ENCODE measurements at regions not wholly inside any gene's neighbourhood (a gene's known extent, or its start where the extent isn't known, plus 50 kb on each side); places are given as distances from the start of the nearest gene placed in this dataset.

GRCh38 chr14:65195042-65195719 is 92.9 kb upstream of the MAX start:
- Histone ChIP-seq H3K9me3 (ENCODE audit: low read length) (no peaks in the 10 kb centered on the region), H3K4me1 (ENCODE audit: insufficient read depth, low read length) (peaks cover 31% of the 10 kb centered on the region), H4K20me1 (ENCODE audit: insufficient read depth, low read length) (no peaks in the 10 kb centered on the region), H2AFZ (ENCODE audit: low read length) (no peak overlapping the region), H3K4me3 (replicated peaks in 1 of 3; ENCODE audit: insufficient read depth in 1 of 3, low read depth in 2 of 3, low read length in 3 of 3) (peak overlapping the region; percentile 16 to 38 (median 23); a peak in 4 of 6 replicates), H3K36me3 (replicated peaks in 1 of 2; ENCODE audit: control insufficient read depth in 1 of 2, insufficient read depth in 2 of 2, low read length in 2 of 2) (no peaks in the 10 kb centered on the region), H3K79me2 (ENCODE audit: insufficient read depth, low read length) (no peaks in the 10 kb centered on the region), H3K27me3 (ENCODE audit: control insufficient read depth in 1 of 2, insufficient read depth in 2 of 2, low read length in 2 of 2) (peaks cover 0 to 21% of the 10 kb centered on the region in 2 experiments; a peak in 2 of 5 replicates), H3K27ac (ENCODE audit: extremely low read length, insufficient read depth, low read length) (no peak overlapping the region), H3K9ac (ENCODE audit: insufficient read depth, low read depth, low read length) (peak overlapping the region; percentile 28; the same call in 1 of the 2 replicates), H3K4me2 (ENCODE audit: low read depth, low read length) (peak overlapping the region; percentile 78)
- BruUV-seq (replicated peaks) = no TSS peak
- CTCF ChIA-PET (ENCODE audit: low intra/inter-chr PET ratio, low total read pairs) = no interaction called here
- POLR2A ChIA-PET = no interaction called here
- WGBS (ENCODE audit: low lambda C conversion rate) = 12% methylated on average over 6 of the region's 9 CpGs
- FAIRE-seq (peak; percentile 83), ATAC-seq (peak; percentile 66), DNase-seq (ENCODE audit: low spot score) (peak; percentile 79)
- in situ Hi-C loops (cut with HindIII; ENCODE audit: extremely low pct_ligation_motif_present, low pct_unique_long_range_greater_than_20kb) = no loop called here
- intact Hi-C loops (cut with micrococcal nuclease; ENCODE audit: unreplicated experiment) = no loop called here
- TF ChIP-seq GFI1 (CRISPR knock-in tag; IDR thresholded peaks at IDR 0.05; ENCODE audit: borderline replicate concordance) (peak; percentile 64; the same call in 1 of the 2 replicates), RERE (CRISPR knock-in tag; IDR thresholded peaks at IDR 0.05; ENCODE audit: low read depth) (no peak), TCF7L2 (IDR thresholded peaks at IDR 0.05; ENCODE audit: low read depth, low read length) (peak; percentile 41; the same call in 1 of the 2 replicates), CBFB (CRISPR knock-in tag; IDR thresholded peaks at IDR 0.05) (peak; percentile 53; the same call in 1 of the 2 replicates), FOXK1 (CRISPR knock-in tag; IDR thresholded peaks at IDR 0.05; ENCODE audit: borderline replicate concordance, low read depth) (no peak), SOX13 (IDR thresholded peaks at IDR 0.05) (no peak), SOX13 (CRISPR knock-in tag; conservative IDR thresholded peaks at IDR 0.05 in 1 of 2, IDR thresholded peaks at IDR 0.05 in 1 of 2) (peak in 1 of 2 experiments; percentile 27; a peak in 1 of 4 replicates), SAP130 (CRISPR knock-in tag; IDR thresholded peaks at IDR 0.05; ENCODE audit: low read depth) (0 out of 2 replicates have a peak, but pooled peaks have one; percentile 18), TCF7 (IDR thresholded peaks at IDR 0.05; ENCODE audit: low read depth) (0 out of 2 replicates have a peak, but pooled peaks have one; percentile 41), HMG20A (CRISPR knock-in tag; IDR thresholded peaks at IDR 0.05; ENCODE audit: borderline replicate concordance) (peak; percentile 31; the same call in 1 of the 2 replicates), NCOA2 (CRISPR knock-in tag; IDR thresholded peaks at IDR 0.05) (peak; percentile 20; the same call in 1 of the 2 replicates), BRCA1 (CRISPR knock-in tag; IDR thresholded peaks at IDR 0.05) (no peak), MLLT10 (CRISPR knock-in tag; IDR thresholded peaks at IDR 0.05) (no peak), FOXA3 (CRISPR knock-in tag; IDR thresholded peaks at IDR 0.05) (0 out of 2 replicates have a peak, but pooled peaks have one; percentile 6), EP300 (IDR thresholded peaks at IDR 0.05; ENCODE audit: low read depth in 2 of 2, low read length in 2 of 2) (peak in 1 of 2 experiments; percentile 63; a peak in 2 of 4 replicates), EP300 (CRISPR knock-in tag; IDR thresholded peaks at IDR 0.05; ENCODE audit: borderline replicate concordance) (no peak), ZBTB10 (CRISPR knock-in tag; IDR thresholded peaks at IDR 0.05; ENCODE audit: borderline replicate concordance) (no peak)
